ENCODE measurements at regions not wholly inside any gene's neighbourhood (a gene's known extent, or its start where the extent isn't known, plus 50 kb on each side); places are given as distances from the start of the nearest gene placed in this dataset.

DNA sequence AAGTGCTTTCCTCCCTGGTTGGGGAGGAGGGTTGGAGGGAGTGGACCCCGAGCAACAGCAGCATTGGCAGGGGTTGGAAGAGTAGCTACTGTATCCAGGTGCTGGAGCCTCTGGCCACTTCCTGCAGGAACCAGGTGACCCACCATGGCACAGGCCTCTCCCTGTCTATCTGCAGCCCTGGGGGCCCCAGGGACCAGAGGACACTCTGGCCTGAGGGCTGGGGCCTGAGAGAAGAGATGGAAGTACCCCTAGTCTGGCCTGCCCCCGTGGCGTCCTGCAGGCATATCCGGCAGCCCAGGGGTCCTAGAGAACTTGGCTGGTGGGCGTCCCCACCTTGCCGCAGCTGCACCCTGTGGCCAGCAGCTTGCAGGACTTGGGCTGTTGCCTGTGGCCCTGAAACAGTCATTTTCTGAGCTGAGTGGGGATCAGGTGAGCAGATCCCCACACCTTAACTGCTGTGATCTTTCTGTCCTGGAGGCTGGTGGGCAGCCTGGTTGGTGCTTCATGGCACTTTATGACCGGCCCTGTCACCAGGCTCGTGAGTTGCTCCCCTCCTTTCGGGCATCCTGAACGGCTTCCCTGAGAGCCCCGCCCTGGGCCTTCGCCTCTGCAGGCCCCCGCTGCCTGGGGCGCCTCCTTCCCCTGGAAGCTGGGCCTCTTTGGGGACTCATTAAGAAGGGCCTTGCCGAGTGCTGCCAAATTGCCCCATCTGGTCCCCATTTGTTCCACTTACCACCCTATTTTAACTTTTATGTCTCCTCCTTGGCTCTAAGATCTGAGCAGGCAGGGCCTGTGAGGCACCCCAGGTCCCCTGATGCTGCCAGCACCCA is 298.6 kb downstream of the SEC14L1 start:
- H3K4me2 ChIP-seq (ENCODE audit: insufficient read depth in 1 of 2, low read depth in 2 of 2, low read length in 2 of 2), result no peak overlapping the region
- CTCF ChIA-PET (ENCODE audit: partially characterized antibody), result interaction anchor here (0.9 to 24.6 kb wide), 10 partner anchors 8 to 89 kb away, joined by 3 to 512 read pairs (median 4); no protein-coding TSS in a partner anchor
- H4K8ac ChIP-seq (ENCODE audit: extremely low read depth, insufficient read depth, low read length), result peak overlapping the region; percentile 28; the same call in 1 of the 2 replicates
- H3K4me1 ChIP-seq (replicated peaks in 1 of 4; ENCODE audit: control insufficient read depth in 3 of 4, insufficient read depth in 4 of 4, low read length in 3 of 4), result peaks cover 0 to 32% (median 22%) of the 10 kb centered on the region in 4 experiments; a peak in 6 of 7 replicates
- H2BK12ac ChIP-seq (ENCODE audit: low read depth, low read length), result no peak overlapping the region
- DNase-seq (ENCODE audit: low read depth in 1 of 2, low spot score in 2 of 2), result no peak
- no peaks in the 10 kb centered on the region for H3K36me3 ChIP-seq (ENCODE audit: control insufficient read depth in 2 of 4, insufficient read depth in 4 of 4, low read length in 3 of 4)
- H3K79me2 ChIP-seq (ENCODE audit: control insufficient read depth in 1 of 2, insufficient read depth in 2 of 2, low read length in 2 of 2), result peaks cover 0 to 64% of the 10 kb centered on the region in 2 experiments; a peak in 3 of 4 replicates
- no peaks in the 10 kb centered on the region for H3K27me3 ChIP-seq (replicated peaks in 1 of 4; ENCODE audit: control insufficient read depth in 3 of 4, extremely low read depth in 1 of 4, insufficient read depth in 3 of 4, low read length in 3 of 4)
- no peak overlapping the region for H3K56ac ChIP-seq (replicated peaks; ENCODE audit: insufficient read length, low read depth, low read length)
- no peak overlapping the region for H2BK15ac ChIP-seq (ENCODE audit: low read length)
- H3K4ac ChIP-seq (replicated peaks; ENCODE audit: insufficient read length, low read depth, low read length), result no peak overlapping the region
- H4K5ac ChIP-seq (ENCODE audit: insufficient read length, low read depth, low read length), result no peak overlapping the region
- no peak overlapping the region for H2BK120ac ChIP-seq (replicated peaks; ENCODE audit: low read depth, low read length)
- no peak overlapping the region for H3K18ac ChIP-seq (ENCODE audit: extremely low read depth, low read length)
- no peak for FAIRE-seq
- H2BK5ac ChIP-seq (ENCODE audit: low read depth, low read length), result peak overlapping the region; percentile 35; the same call in 1 of the 2 replicates
- H3K23me2 ChIP-seq (ENCODE audit: low read depth, low read length), result peaks cover 3% of the 10 kb centered on the region; the same call in 1 of the 2 replicates
- H3K27ac ChIP-seq (ENCODE audit: low read depth, low read length), result no peak overlapping the region
- no peaks in the 10 kb centered on the region for H3K9me3 ChIP-seq (ENCODE audit: insufficient read depth in 2 of 2, low read depth in 1 of 2, low read length in 1 of 2)
- peaks cover 10% of the 10 kb centered on the region for H3K79me1 ChIP-seq (ENCODE audit: low read depth, low read length)
- H3K14ac ChIP-seq (ENCODE audit: insufficient read length), result no peak overlapping the region
- H2AK5ac ChIP-seq (ENCODE audit: low read depth, low read length), result no peak overlapping the region
- WGBS, 2 experiments (ENCODE audit: extremely low coverage in 1 of 2, insufficient coverage in 1 of 2, insufficient read length in 1 of 2, insufficient replicate concordance in 2 of 2, low coverage in 1 of 2, low lambda C conversion rate in 2 of 2, missing lambda C conversion rate in 1 of 2), result 85% methylated on average over 15 of the region's 15 CpGs; no CpG with 5 or more reads in 1 of the 2 experiments
- no peak overlapping the region for H3K9ac ChIP-seq (replicated peaks in 1 of 4; ENCODE audit: extremely low read depth in 1 of 4, low read depth in 3 of 4, low read length in 3 of 4)
- H4K91ac ChIP-seq (replicated peaks; ENCODE audit: insufficient read length, low read length), result no peak overlapping the region
- no peak overlapping the region for H2AFZ ChIP-seq (ENCODE audit: low read length)
- H3K23ac ChIP-seq (ENCODE audit: insufficient read length), result no peak overlapping the region
- peaks cover 8 to 17% of the 10 kb centered on the region in 2 experiments for H4K20me1 ChIP-seq (replicated peaks in 1 of 2; ENCODE audit: control insufficient read depth in 1 of 2, insufficient read depth in 2 of 2, low read length in 2 of 2)
- no peak overlapping the region for H2BK20ac ChIP-seq (ENCODE audit: low read length)
- no peak overlapping the region for H3K4me3 ChIP-seq (ENCODE audit: extremely low read depth in 1 of 4, insufficient read depth in 2 of 4, low read depth in 3 of 4, low read length in 4 of 4)
- POLR2A ChIA-PET (ENCODE audit: partially characterized antibody), result interaction anchor here (1.7 kb wide), 1 partner anchor 14 kb away, joined by 4 read pairs; no protein-coding TSS in a partner anchor
- TF ChIP-seq KDM1A (IDR thresholded peaks at IDR 0.05; ENCODE audit: borderline replicate concordance, low read length) (no peak), CEBPB (IDR thresholded peaks at IDR 0.05; ENCODE audit: low read depth, low read length) (no peak), ZNF274 (IDR thresholded peaks at IDR 0.05; ENCODE audit: borderline replicate concordance, extremely low read depth, low read length) (no peak)
